ENCODE measurements at regions not wholly inside any gene's neighbourhood (a gene's known extent, or its start where the extent isn't known, plus 50 kb on each side); places are given as distances from the start of the nearest gene placed in this dataset.

DNA sequence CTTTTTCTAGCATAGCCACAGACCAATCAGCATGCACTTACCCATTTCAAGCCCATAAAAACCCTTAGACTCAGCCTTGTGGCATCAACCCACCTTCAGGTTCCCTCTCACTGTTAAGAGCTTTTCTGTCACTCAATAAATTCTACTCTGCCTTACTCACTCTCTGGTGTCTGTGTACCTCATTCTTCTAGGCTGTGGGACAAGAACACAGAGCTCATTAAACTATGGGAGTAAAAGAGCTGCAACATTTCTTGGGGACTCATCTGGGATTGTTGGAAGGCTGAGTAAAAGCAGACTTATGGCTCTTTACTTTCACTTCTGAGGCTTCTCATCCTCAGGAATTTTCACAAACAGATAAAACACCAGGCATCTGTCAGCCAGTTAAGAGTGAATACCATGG, 879.3 kb downstream of the ROBO2 start:
- Histone ChIP-seq H3K36me3 (ENCODE audit: insufficient read depth, low read length) (no peaks in the 10 kb centered on the region), H3K9ac (ENCODE audit: low read depth, low read length) (no peak overlapping the region), H3K4me3 (ENCODE audit: low read length) (no peak overlapping the region), H3K27me3 (ENCODE audit: control insufficient read depth, insufficient read depth, low read length) (no peaks in the 10 kb centered on the region), H3K9me3 (replicated peaks; ENCODE audit: low read length) (no peaks in the 10 kb centered on the region), H3K4me1 (ENCODE audit: control insufficient read depth, insufficient read depth, low read length) (no peaks in the 10 kb centered on the region), H3K4me2 (ENCODE audit: low read length) (no peak overlapping the region)

DNA sequence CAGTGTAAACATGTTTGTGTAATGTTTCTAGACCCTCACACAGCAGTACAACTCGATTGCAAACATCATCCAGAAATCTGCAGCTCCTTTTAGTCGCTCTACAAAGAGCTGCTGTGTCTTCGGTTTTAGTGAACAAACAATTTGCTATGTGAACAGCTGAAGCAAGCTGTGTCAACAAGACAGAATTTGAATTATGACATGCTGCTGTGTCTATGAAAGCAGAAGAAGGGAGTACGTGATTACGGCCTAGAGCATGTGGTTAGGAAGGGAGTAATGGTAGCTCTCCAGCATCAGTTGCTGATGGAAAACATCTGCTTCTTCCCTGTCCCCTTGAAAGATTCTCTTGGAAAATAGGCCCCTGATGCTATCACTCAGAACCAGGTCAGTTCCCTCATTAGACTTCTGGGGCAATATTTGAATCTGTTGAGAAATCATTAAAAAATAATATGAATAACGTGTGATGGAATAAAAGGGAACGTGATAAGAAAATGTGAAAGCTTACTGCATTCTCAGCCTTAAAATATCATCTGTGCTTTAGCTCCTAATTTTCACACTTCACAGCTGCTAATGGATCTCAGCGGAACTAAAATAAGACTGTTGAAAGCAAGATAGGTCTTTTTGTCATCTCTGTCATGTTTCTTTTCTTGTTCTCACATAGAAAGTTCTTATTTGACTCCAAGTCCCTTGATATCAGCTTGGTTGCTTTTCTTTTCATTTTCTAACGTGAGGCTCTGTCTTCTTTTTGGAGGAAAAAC, 891.5 kb downstream of the ROBO2 start:
- Histone ChIP-seq H3K4me2 (ENCODE audit: low read length) (no peak overlapping the region), H3K4me1 (ENCODE audit: control insufficient read depth, insufficient read depth, low read length) (no peaks in the 10 kb centered on the region), H3K27me3 (ENCODE audit: control insufficient read depth, insufficient read depth, low read length) (no peaks in the 10 kb centered on the region), H3K4me3 (ENCODE audit: low read length) (no peak overlapping the region), H3K9ac (ENCODE audit: low read depth, low read length) (no peak overlapping the region), H3K36me3 (ENCODE audit: insufficient read depth, low read length) (no peaks in the 10 kb centered on the region), H3K9me3 (replicated peaks; ENCODE audit: low read length) (no peaks in the 10 kb centered on the region)

DNA sequence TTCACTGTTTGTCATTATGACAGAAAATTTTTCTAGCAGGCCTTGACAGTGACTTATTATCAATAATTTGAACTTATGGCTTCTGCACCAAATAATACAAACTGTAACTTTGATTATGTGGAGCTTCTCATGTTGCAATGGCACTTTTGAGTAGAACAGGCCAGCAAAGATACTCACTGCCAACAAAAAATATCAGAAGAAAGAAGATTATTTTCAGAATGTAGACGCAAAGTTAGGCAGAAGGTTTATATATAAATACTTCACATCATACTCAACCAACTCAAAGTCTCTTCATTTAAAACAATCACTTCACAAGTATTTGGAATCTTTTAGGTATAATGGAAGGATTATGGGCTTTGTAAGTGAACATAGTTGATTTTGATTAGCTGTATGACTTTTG, 893.0 kb downstream of the ROBO2 start:
- no peaks in the 10 kb centered on the region for H3K27me3 ChIP-seq (ENCODE audit: control insufficient read depth, insufficient read depth, low read length)
- no peak overlapping the region for H3K4me2 ChIP-seq (ENCODE audit: low read length)
- no peaks in the 10 kb centered on the region for H3K4me1 ChIP-seq (ENCODE audit: control insufficient read depth, insufficient read depth, low read length)
- no peak overlapping the region for H3K4me3 ChIP-seq (ENCODE audit: low read length)
- H3K9ac ChIP-seq (ENCODE audit: low read depth, low read length), result no peak overlapping the region
- H3K9me3 ChIP-seq (replicated peaks; ENCODE audit: low read length), result no peaks in the 10 kb centered on the region
- H3K36me3 ChIP-seq (ENCODE audit: insufficient read depth, low read length), result no peaks in the 10 kb centered on the region

DNA sequence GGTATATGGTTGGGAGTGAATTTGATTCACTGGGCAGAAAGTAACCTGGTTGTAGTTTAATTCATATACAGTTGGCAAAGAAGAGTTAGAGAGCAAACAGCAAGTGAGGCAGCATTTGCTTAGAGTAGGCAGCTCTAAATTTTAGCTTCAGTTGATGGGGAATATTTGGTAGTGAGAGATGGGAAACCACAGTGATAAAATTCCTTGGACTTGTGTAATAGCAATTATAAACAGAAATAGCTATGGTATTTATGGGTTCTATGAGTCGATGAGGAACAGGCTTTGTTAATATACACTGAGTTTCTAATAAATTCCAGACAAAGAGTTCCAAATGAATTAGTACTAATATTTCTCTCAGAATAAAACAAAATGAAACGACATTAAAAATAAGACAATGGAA, 894.0 kb downstream of the ROBO2 start:
- Histone ChIP-seq H3K4me3 (ENCODE audit: low read length) (no peak overlapping the region), H3K27me3 (ENCODE audit: control insufficient read depth, insufficient read depth, low read length) (no peaks in the 10 kb centered on the region), H3K36me3 (ENCODE audit: insufficient read depth, low read length) (no peaks in the 10 kb centered on the region), H3K4me2 (ENCODE audit: low read length) (no peak overlapping the region), H3K9ac (ENCODE audit: low read depth, low read length) (no peak overlapping the region), H3K4me1 (ENCODE audit: control insufficient read depth, insufficient read depth, low read length) (no peaks in the 10 kb centered on the region), H3K9me3 (replicated peaks; ENCODE audit: low read length) (no peaks in the 10 kb centered on the region)

DNA sequence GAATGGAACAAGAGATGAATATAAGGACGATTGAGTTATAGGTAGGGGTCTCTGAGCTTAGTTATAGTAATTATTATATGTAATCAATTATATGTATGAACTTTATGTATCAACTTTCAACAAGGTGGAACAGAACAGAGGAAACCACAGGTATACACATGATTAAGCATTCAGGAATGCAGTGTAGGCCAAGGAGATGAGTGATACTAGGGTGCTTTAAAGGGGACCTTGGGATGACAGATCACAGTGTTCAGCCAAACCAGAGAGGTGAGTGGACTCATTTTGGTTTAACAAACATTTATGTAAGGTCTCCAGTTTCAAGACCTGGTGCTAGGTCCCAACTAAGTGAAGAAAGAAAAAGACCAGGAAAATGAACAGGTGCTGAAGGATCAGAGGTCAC, 895.5 kb downstream of the ROBO2 start:
- no peak overlapping the region for H3K9ac ChIP-seq (ENCODE audit: low read depth, low read length)
- H3K4me1 ChIP-seq (ENCODE audit: control insufficient read depth, insufficient read depth, low read length), result no peaks in the 10 kb centered on the region
- H3K4me3 ChIP-seq (ENCODE audit: low read length), result no peak overlapping the region
- H3K36me3 ChIP-seq (ENCODE audit: insufficient read depth, low read length), result no peaks in the 10 kb centered on the region
- H3K27me3 ChIP-seq (ENCODE audit: control insufficient read depth, insufficient read depth, low read length), result no peaks in the 10 kb centered on the region
- no peaks in the 10 kb centered on the region for H3K9me3 ChIP-seq (replicated peaks; ENCODE audit: low read length)
- H3K4me2 ChIP-seq (ENCODE audit: low read length), result no peak overlapping the region

- no peaks in the 10 kb centered on the region for H3K36me3 ChIP-seq (ENCODE audit: insufficient read depth, low read length)
- H3K27me3 ChIP-seq (ENCODE audit: control insufficient read depth, insufficient read depth, low read length), result no peaks in the 10 kb centered on the region
- H3K9ac ChIP-seq (ENCODE audit: low read depth, low read length), result no peak overlapping the region
- H3K4me3 ChIP-seq (ENCODE audit: low read length), result no peak overlapping the region
- no peaks in the 10 kb centered on the region for H3K9me3 ChIP-seq (replicated peaks; ENCODE audit: low read length)
- no peak overlapping the region for H3K4me2 ChIP-seq (ENCODE audit: low read length)
- H3K4me1 ChIP-seq (ENCODE audit: control insufficient read depth, insufficient read depth, low read length), result no peaks in the 10 kb centered on the region
Observed at GRCh38 chr3:77939726-77940125, 899.8 kb downstream of the ROBO2 start.

DNA sequence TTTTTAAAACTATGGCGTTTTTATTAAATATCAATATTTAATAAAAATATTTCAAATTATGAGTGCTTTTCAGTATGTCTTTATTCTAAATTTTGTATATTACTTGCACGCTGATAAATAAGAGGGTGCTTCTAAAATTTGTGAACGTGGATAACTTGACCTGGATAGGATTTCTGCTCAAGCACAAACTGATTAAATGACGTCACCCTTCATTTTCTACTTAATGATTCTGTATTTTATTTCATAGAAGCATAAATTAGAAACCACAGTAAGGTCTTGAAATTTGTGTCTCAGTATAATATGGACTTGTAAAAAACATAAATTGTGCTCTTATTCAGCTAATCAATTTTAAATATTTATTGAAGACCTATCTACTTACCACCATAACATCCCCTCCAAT, 903.7 kb downstream of the ROBO2 start:
- Histone ChIP-seq H3K27me3 (ENCODE audit: control insufficient read depth, insufficient read depth, low read length) (no peaks in the 10 kb centered on the region), H3K4me3 (ENCODE audit: low read length) (no peak overlapping the region), H3K4me2 (ENCODE audit: low read length) (no peak overlapping the region), H3K9me3 (replicated peaks; ENCODE audit: low read length) (no peaks in the 10 kb centered on the region), H3K36me3 (ENCODE audit: insufficient read depth, low read length) (no peaks in the 10 kb centered on the region), H3K9ac (ENCODE audit: low read depth, low read length) (no peak overlapping the region), H3K4me1 (ENCODE audit: control insufficient read depth, insufficient read depth, low read length) (no peaks in the 10 kb centered on the region)

- Histone ChIP-seq H3K27me3 (ENCODE audit: control insufficient read depth, insufficient read depth, low read length) (no peaks in the 10 kb centered on the region), H3K4me3 (ENCODE audit: low read length) (no peak overlapping the region), H3K9me3 (replicated peaks; ENCODE audit: low read length) (no peaks in the 10 kb centered on the region), H3K36me3 (ENCODE audit: insufficient read depth, low read length) (no peaks in the 10 kb centered on the region), H3K4me2 (ENCODE audit: low read length) (no peak overlapping the region), H3K4me1 (ENCODE audit: control insufficient read depth, insufficient read depth, low read length) (no peaks in the 10 kb centered on the region), H3K9ac (ENCODE audit: low read depth, low read length) (no peak overlapping the region)
Observed at GRCh38 chr3:77945320-77945719, 905.4 kb downstream of the ROBO2 start.

DNA sequence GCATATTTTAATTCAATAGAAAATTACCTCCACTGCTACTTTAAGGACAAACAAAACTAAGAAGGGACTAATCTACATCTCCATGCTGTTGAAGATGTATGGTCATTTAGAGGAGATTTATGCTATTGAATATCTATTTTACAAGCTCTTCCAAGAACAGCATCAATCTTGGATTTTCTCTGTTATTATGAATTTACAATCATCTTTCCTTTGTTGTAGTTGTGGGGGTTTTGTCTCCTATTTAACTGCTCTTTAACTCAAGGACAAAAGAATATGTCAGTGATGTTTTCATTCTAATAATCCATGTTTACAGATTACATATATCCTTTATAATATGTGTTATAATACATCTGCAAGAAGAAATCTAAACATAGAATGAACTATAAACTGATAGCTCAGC, 907.8 kb downstream of the ROBO2 start:
- Histone ChIP-seq H3K27me3 (ENCODE audit: control insufficient read depth, insufficient read depth, low read length) (no peaks in the 10 kb centered on the region), H3K9me3 (replicated peaks; ENCODE audit: low read length) (no peaks in the 10 kb centered on the region), H3K4me3 (ENCODE audit: low read length) (no peak overlapping the region), H3K36me3 (ENCODE audit: insufficient read depth, low read length) (no peaks in the 10 kb centered on the region), H3K4me1 (ENCODE audit: control insufficient read depth, insufficient read depth, low read length) (no peaks in the 10 kb centered on the region), H3K4me2 (ENCODE audit: low read length) (no peak overlapping the region), H3K9ac (ENCODE audit: low read depth, low read length) (no peak overlapping the region)

DNA sequence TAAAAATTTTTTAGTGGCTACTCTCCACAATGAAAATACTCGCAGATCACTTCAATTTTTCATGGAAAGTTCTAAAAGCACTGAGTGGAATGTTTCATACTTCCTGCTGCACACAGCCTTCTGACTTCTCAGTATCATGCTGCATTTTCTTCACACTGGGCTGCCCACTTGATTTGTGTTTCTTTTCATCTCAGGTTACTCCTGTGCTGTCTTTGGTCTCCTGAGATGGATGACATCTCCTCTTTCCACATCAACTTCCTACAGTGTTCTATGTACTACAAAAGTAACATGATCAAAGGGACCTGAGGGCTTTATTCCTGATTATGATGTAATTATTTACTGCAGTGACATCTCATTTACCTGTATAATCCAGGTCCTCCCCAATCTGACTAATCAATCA, 927.7 kb downstream of the ROBO2 start:
- Histone ChIP-seq H3K27me3 (ENCODE audit: control insufficient read depth, insufficient read depth, low read length) (no peaks in the 10 kb centered on the region), H3K9me3 (replicated peaks; ENCODE audit: low read length) (no peaks in the 10 kb centered on the region), H3K9ac (ENCODE audit: low read depth, low read length) (no peak overlapping the region), H3K4me2 (ENCODE audit: low read length) (no peak overlapping the region), H3K4me3 (ENCODE audit: low read length) (no peak overlapping the region), H3K36me3 (ENCODE audit: insufficient read depth, low read length) (no peaks in the 10 kb centered on the region), H3K4me1 (ENCODE audit: control insufficient read depth, insufficient read depth, low read length) (no peaks in the 10 kb centered on the region)

GRCh38 chr3:77976079-77976478, 936.2 kb downstream of the ROBO2 start:
- no peak overlapping the region for H3K4me2 ChIP-seq (ENCODE audit: low read length)
- H3K9me3 ChIP-seq (replicated peaks; ENCODE audit: low read length), result no peaks in the 10 kb centered on the region
- H3K36me3 ChIP-seq (ENCODE audit: insufficient read depth, low read length), result no peaks in the 10 kb centered on the region
- no peak overlapping the region for H3K4me3 ChIP-seq (ENCODE audit: low read length)
- no peaks in the 10 kb centered on the region for H3K4me1 ChIP-seq (ENCODE audit: control insufficient read depth, insufficient read depth, low read length)
- no peak overlapping the region for H3K9ac ChIP-seq (ENCODE audit: low read depth, low read length)
- H3K27me3 ChIP-seq (ENCODE audit: control insufficient read depth, insufficient read depth, low read length), result no peaks in the 10 kb centered on the region

DNA sequence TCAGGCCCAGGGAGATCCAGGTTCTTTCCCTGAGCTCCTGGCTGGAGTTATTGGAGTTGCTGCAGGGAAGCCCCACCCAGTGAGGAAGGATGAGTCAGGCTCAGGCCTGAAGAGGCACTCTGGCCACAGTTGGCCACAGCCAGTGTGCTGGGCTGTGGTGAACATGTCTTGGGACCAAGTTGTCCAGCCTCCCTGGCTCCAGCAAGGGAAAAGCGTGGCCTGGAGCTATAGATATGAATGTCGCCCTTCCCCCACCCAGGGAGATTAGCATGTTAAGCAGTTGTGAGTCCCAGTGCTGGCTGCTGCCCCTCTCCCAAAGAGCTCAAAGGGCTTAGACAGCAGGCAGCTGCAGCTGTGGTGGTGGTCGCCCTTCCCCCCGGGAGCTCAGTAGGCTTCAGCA, 963.2 kb downstream of the ROBO2 start:
- Histone ChIP-seq H3K4me3 (ENCODE audit: low read length) (no peak overlapping the region), H3K4me2 (ENCODE audit: low read length) (no peak overlapping the region), H3K4me1 (ENCODE audit: control insufficient read depth, insufficient read depth, low read length) (no peaks in the 10 kb centered on the region), H3K9ac (ENCODE audit: low read depth, low read length) (no peak overlapping the region), H3K27me3 (ENCODE audit: control insufficient read depth, insufficient read depth, low read length) (no peaks in the 10 kb centered on the region), H3K9me3 (replicated peaks; ENCODE audit: low read length) (no peaks in the 10 kb centered on the region), H3K36me3 (ENCODE audit: insufficient read depth, low read length) (no peaks in the 10 kb centered on the region)
